ENCODE measurements at regions not wholly inside any gene's neighbourhood (a gene's known extent, or its start where the extent isn't known, plus 50 kb on each side); places are given as distances from the start of the nearest gene placed in this dataset.
A peak's percentile ranks its signal among the peaks of the same experiment; 100 is the strongest.

DNA sequence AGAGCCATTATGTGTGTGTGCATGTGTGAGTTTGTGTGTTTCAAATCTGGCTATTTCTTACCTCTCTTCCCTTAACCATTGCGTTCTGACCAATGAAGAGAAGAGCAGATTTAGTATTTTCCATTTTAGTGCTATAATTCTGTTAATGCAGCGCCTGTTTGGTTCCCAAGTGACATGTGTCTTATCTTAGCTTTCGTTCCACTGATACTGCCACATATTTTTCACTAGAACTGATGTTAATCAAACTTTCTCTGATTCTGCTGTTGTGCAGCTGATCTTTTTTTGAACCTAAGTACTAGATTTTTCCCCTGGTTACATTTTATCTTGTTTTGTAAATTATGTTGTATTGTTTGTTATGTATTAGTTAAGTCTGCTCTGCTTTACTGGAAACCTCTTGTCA is 152.9 kb upstream of the MID1 start:
- DNase-seq, result no peak
- Histone ChIP-seq H3K27ac (ENCODE audit: low read length) (no peak overlapping the region), H3K4me3 (ENCODE audit: low read length) (no peak overlapping the region), H3K9me3 (ENCODE audit: control insufficient read depth, low read length) (no peaks in the 10 kb centered on the region), H3K27me3 (ENCODE audit: control insufficient read depth, insufficient read depth) (no peaks in the 10 kb centered on the region), H3K4me1 (ENCODE audit: control insufficient read depth, insufficient read depth, low read length) (no peaks in the 10 kb centered on the region)
- WGBS, result 59% methylated on average over 3 of the region's 3 CpGs
- no peak for ATAC-seq
- intact Hi-C loops (cut with DNase I), result no loop called here

DNA sequence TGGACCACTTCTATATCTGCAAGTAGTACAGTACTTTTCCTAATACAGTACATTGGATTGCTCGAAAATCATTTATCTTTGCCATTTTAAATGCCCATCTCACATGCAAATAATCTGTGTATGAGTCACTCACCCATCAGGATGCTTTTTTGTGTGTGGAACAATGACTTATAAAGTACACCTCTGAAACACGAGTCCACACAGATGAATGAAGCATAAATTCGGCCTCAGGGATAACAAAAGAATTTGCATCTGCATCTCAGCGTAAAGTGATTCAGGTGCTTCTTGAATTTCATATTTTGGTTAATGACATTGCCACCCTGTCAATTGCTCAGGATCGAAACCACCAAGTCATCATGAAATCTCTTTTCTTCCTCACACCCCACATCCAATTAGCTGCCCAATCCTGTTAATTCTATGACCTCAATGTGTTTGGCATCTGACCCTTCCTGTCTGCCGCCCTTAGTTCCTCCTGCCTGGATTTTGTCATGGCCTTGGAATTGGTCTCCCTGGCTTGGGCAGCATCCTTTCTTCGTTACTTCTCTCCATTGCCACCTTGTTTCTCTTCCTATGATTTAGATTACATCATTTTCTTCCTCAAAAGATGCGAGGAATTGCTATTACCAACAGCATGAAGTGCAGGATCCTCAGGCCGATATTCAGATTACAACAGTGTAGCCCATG is 161.6 kb upstream of the MID1 start:
- ATAC-seq (no peak), DNase-seq (no peak)
- Histone ChIP-seq H3K27me3 (ENCODE audit: control insufficient read depth, insufficient read depth) (no peaks in the 10 kb centered on the region), H3K4me3 (ENCODE audit: low read length) (no peak overlapping the region), H3K27ac (ENCODE audit: low read length) (no peak overlapping the region), H3K9me3 (ENCODE audit: control insufficient read depth, low read length) (no peaks in the 10 kb centered on the region), H3K4me1 (ENCODE audit: control insufficient read depth, insufficient read depth, low read length) (no peaks in the 10 kb centered on the region)
- intact Hi-C loops (cut with DNase I), result no loop called here
- WGBS, result 90% methylated on average over 9 of the region's 9 CpGs

DNA sequence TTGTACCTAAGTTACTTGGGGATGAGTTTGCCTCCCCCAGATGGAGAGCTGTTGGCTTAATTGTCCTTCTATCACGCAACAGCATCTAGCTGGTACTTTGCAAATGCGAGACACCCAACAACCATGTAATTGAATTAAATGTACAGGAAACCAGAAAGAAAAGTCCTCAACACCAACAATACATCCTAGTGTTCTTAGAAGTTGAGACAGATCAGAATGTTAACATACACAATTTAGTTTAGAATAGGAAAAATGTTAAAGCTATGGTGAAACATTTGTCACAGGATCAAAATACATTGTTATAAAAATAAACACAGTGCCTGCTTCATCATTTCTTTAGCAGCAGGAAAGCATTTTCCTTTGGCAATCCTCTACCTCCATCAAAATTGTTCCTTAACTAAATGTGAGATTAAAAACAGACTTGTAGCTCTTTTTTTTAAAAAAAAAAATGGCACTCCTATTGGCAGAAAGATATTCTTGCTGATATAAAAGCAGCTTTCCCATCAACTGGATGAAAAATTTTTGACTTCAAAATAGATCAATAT is 163.1 kb upstream of the MID1 start:
- H3K4me1 ChIP-seq (ENCODE audit: control insufficient read depth, insufficient read depth, low read length), result no peaks in the 10 kb centered on the region
- no peak for DNase-seq
- H3K4me3 ChIP-seq (ENCODE audit: low read length), result no peak overlapping the region
- no peaks in the 10 kb centered on the region for H3K27me3 ChIP-seq (ENCODE audit: control insufficient read depth, insufficient read depth)
- 86% methylated on average over 2 of the region's 2 CpGs for WGBS
- intact Hi-C loops (cut with DNase I), result no loop called here
- H3K9me3 ChIP-seq (ENCODE audit: control insufficient read depth, low read length), result no peaks in the 10 kb centered on the region
- H3K27ac ChIP-seq (ENCODE audit: low read length), result no peak overlapping the region
- ATAC-seq, result no peak

DNA sequence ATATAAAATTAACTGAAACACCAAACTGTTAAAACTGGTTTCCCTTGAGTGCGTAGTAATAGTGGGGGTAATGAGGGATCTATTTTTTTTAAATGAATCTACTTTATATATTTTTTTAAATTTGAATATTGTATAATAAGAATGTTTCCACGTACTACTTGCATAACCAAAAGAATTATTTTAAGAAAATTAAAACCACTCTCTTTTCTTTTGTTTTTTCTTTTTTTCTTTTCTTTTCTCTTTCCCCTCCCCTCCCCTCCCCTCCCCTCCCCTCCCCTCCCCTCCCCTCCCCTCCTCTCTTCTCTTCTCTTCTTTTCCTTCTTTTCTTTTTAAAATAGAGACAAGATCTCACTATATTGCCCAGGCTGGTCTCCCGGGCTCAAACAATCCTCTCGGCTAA is 166.9 kb upstream of the MID1 start:
- ATAC-seq (no peak), DNase-seq (no peak)
- no peak overlapping the region for H3K4me3 ChIP-seq (ENCODE audit: low read length)
- H3K27ac ChIP-seq (ENCODE audit: low read length), result no peak overlapping the region
- H3K27me3 ChIP-seq (ENCODE audit: control insufficient read depth, insufficient read depth), result no peaks in the 10 kb centered on the region
- intact Hi-C loops (cut with DNase I), result no loop called here
- no peaks in the 10 kb centered on the region for H3K4me1 ChIP-seq (ENCODE audit: control insufficient read depth, insufficient read depth, low read length)
- WGBS, result 97% methylated on average over 4 of the region's 4 CpGs
- no peaks in the 10 kb centered on the region for H3K9me3 ChIP-seq (ENCODE audit: control insufficient read depth, low read length)

DNA sequence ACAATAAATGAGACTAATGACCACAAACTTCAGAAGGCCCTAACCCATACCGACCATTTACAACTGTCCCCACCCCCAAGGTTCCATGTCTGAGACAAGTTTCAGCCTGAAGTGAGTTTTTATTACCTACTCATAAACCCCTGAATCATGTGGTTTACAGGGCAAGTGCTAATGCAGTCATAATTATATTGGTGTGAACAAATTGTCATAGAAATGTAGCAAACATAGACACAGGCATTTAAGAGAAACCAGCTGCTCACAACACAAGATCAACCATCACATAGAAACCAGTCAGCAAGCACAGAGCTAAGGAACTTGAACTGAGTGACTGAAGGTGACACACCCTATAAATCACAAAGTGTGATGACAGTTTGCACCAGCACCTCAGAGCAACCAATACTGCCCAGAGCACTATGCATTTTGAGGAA is 173.8 kb upstream of the MID1 start:
- no peaks in the 10 kb centered on the region for H3K4me1 ChIP-seq (ENCODE audit: control insufficient read depth, insufficient read depth, low read length)
- 50% methylated on average over 1 of the region's 1 CpG for WGBS
- H3K4me3 ChIP-seq (ENCODE audit: low read length), result no peak overlapping the region
- ATAC-seq (no peak), DNase-seq (no peak)
- intact Hi-C loops (cut with DNase I), result no loop called here
- no peak overlapping the region for H3K27ac ChIP-seq (ENCODE audit: low read length)
- no peaks in the 10 kb centered on the region for H3K9me3 ChIP-seq (ENCODE audit: control insufficient read depth, low read length)
- H3K27me3 ChIP-seq (ENCODE audit: control insufficient read depth, insufficient read depth), result no peaks in the 10 kb centered on the region

DNA sequence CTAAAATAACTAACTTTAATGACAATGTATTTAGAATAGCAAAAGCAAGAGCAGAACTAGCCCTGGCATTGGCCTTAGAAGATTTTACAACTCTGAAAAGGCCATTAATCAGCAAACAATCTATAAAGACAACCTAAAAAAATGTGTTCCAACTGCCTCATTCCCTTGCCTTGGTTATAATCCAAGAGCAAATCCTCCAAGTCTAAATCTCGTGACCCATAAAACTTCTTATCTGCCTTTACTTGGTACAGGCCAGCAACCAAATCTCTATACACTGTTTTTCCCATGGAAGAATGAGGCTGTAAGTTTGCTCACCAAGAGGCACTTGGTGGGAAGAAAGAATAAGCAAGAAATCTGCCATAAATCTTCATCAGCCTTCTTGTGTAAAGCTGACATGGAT is 175.3 kb upstream of the MID1 start:
- intact Hi-C loops (cut with DNase I), result no loop called here
- H3K4me1 ChIP-seq (ENCODE audit: control insufficient read depth, insufficient read depth, low read length), result peaks cover 1% of the 10 kb centered on the region
- DNase-seq, result no peak
- H3K27me3 ChIP-seq (ENCODE audit: control insufficient read depth, insufficient read depth), result no peaks in the 10 kb centered on the region
- H3K4me3 ChIP-seq (ENCODE audit: low read length), result no peak overlapping the region
- ATAC-seq, result no peak
- WGBS, result 32% methylated on average over 1 of the region's 1 CpG
- no peaks in the 10 kb centered on the region for H3K9me3 ChIP-seq (ENCODE audit: control insufficient read depth, low read length)
- no peak overlapping the region for H3K27ac ChIP-seq (ENCODE audit: low read length)

DNA sequence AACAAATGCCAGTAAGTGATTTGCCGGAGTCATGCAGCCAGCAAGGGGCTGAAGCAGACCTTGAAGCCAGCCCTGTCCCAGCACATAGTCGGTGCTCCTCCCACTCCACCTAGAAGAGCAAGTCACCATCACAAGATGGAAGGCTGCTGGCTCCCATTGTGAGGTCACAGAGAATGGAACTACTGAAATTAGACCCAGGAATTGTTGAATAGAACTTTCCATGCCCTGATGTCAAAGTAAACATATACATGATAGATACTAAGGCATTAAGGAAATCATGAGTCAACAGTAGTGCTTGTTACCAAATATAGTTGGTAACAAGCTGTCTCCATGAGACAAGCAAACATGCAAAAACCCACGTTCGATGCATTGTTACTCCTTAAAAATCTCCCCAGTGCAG is 177.1 kb upstream of the MID1 start:
- no peak overlapping the region for H3K27ac ChIP-seq (ENCODE audit: low read length)
- ATAC-seq (no peak), DNase-seq (peak in 1 of 3 donors; percentile 33)
- no peaks in the 10 kb centered on the region for H3K9me3 ChIP-seq (ENCODE audit: control insufficient read depth, low read length)
- no peak overlapping the region for H3K4me3 ChIP-seq (ENCODE audit: low read length)
- no peaks in the 10 kb centered on the region for H3K27me3 ChIP-seq (ENCODE audit: control insufficient read depth, insufficient read depth)
- intact Hi-C loops (cut with DNase I), result no loop called here
- H3K4me1 ChIP-seq (ENCODE audit: control insufficient read depth, insufficient read depth, low read length), result peaks cover 1% of the 10 kb centered on the region
- 69% methylated on average over 4 of the region's 4 CpGs for WGBS

DNA sequence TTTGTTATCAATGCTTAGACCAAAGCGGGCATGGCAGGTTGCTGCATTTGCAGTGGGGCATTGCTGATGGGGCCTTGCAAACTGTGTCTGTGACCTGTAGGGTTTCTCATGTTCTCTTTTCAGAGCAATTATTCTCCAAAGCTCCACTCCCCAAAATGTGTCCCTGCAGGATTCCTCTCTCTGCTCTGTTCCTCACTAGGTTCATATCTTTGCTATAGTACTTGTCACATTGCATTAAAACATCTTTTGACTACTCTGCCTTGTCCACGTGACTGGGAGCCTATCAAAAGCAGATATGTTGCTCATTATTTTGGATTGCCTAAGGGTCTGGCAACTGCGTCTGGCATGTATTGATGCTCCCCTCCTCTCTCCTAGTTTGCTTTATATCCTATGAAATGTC is 177.7 kb upstream of the MID1 start:
- H3K4me3 ChIP-seq (ENCODE audit: low read length), result no peak overlapping the region
- H3K4me1 ChIP-seq (ENCODE audit: control insufficient read depth, insufficient read depth, low read length), result peaks cover 1% of the 10 kb centered on the region
- no peak overlapping the region for H3K27ac ChIP-seq (ENCODE audit: low read length)
- WGBS, result 54% methylated on average over 3 of the region's 3 CpGs
- intact Hi-C loops (cut with DNase I), result no loop called here
- H3K27me3 ChIP-seq (ENCODE audit: control insufficient read depth, insufficient read depth), result no peaks in the 10 kb centered on the region
- H3K9me3 ChIP-seq (ENCODE audit: control insufficient read depth, low read length), result no peaks in the 10 kb centered on the region
- DNase-seq (no peak), ATAC-seq (no peak)

DNA sequence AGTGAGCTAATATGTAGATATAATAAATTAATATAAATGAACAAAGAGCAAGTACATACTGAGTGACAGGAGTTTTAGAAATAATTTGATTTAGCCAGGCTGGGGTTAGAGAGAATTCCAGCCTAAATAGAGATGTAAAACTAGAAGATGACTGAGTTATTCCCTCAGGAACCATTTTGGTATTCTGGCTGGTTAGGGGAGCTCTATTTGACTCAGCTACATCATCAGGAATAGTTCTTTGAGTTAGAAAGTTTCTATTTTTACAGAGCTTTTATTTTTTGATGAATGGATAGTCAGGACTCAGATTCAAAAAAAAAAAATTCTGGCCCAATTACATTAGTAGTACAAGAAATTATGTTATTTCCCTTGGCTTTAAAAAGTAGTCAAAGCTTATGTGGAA is 180.4 kb upstream of the MID1 start:
- no peak overlapping the region for H3K4me3 ChIP-seq (ENCODE audit: low read length)
- intact Hi-C loops (cut with DNase I), result no loop called here
- peaks cover 1% of the 10 kb centered on the region for H3K4me1 ChIP-seq (ENCODE audit: control insufficient read depth, insufficient read depth, low read length)
- ATAC-seq (no peak), DNase-seq (no peak)
- H3K27ac ChIP-seq (ENCODE audit: low read length), result no peak overlapping the region
- H3K27me3 ChIP-seq (ENCODE audit: control insufficient read depth, insufficient read depth), result no peaks in the 10 kb centered on the region
- no peaks in the 10 kb centered on the region for H3K9me3 ChIP-seq (ENCODE audit: control insufficient read depth, low read length)

DNA sequence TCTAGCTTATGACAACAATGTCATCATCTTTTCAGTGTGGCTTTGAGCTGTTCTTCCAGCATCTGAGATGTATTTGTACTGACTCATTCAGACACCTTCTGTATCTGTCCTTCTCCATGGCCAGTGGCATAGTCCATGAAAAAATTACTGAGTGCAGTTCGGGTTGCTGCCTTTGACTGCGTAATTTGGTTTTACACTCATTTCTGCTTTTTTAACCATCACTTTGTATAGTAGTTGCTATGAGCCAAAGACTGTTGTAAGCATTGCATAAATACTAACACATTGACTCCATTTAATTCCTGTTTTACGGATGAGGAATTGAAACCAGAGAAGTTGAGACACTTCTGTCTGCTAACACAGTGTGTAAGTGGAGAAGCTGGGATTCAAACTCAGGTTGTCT is 190.7 kb upstream of the MID1 start:
- no peaks in the 10 kb centered on the region for H3K4me1 ChIP-seq (ENCODE audit: control insufficient read depth, insufficient read depth, low read length)
- H3K27ac ChIP-seq (ENCODE audit: low read length), result no peak overlapping the region
- DNase-seq, result no peak
- no peaks in the 10 kb centered on the region for H3K9me3 ChIP-seq (ENCODE audit: control insufficient read depth, low read length)
- no peak overlapping the region for H3K4me3 ChIP-seq (ENCODE audit: low read length)
- ATAC-seq, result no peak
- H3K27me3 ChIP-seq (ENCODE audit: control insufficient read depth, insufficient read depth), result no peaks in the 10 kb centered on the region
- intact Hi-C loops (cut with DNase I), result no loop called here
- WGBS, result 92% methylated on average over 3 of the region's 3 CpGs

DNA sequence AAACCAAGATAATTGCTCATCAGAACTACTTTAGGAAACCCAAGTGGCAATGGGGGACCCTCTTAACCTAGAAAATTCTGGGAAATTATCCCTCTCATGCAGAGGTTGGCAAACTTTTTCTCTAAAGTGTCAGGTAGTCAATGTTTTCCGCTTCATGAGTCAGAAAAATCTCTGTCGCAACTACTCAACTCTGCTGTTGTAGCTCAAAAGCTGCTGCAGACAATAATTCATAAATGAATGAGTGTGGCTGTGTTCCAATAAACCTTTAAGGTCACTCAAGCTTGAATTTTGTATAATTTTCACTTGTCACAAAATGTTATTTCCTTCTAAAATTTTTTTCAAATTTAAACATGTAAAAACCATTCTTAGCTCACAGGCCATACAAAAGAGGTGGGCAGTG is 193.4 kb upstream of the MID1 start:
- intact Hi-C loops (cut with DNase I), result no loop called here

DNA sequence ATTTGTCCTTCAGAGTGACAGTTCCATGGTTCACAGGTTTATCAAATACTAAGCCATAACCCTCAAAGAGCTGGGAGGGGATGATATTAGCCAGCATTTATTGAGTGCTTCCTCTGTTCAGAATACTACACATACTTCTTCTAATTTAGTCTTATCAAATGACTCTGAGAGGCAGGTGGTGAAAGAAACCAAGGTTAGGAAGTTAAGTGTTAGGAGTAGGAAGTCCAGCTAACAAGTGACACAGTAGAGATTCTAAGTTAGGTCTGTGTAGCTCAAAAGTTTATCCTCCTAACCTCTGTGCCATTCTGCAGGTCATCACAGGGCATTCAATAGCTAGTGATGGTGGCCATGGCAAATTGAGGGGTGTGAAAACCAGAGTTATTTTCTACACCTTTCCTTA is 198.3 kb upstream of the MID1 start:
- no peak for ATAC-seq
- Histone ChIP-seq H3K4me3 (ENCODE audit: low read length) (no peak overlapping the region), H3K27ac (ENCODE audit: low read length) (no peak overlapping the region), H3K4me1 (ENCODE audit: control insufficient read depth, insufficient read depth, low read length) (peaks cover 1% of the 10 kb centered on the region), H3K9me3 (ENCODE audit: control insufficient read depth, low read length) (no peaks in the 10 kb centered on the region), H3K27me3 (ENCODE audit: control insufficient read depth, insufficient read depth) (no peaks in the 10 kb centered on the region)
- no peak for DNase-seq
- intact Hi-C loops (cut with DNase I), result no loop called here

More for the DNA sequence above, 193.4 kb upstream of the MID1 start:
- 95% methylated on average over 2 of the region's 2 CpGs for WGBS
- no peak overlapping the region for H3K4me3 ChIP-seq (ENCODE audit: low read length)
- H3K4me1 ChIP-seq (ENCODE audit: control insufficient read depth, insufficient read depth, low read length), result no peaks in the 10 kb centered on the region
- no peaks in the 10 kb centered on the region for H3K27me3 ChIP-seq (ENCODE audit: control insufficient read depth, insufficient read depth)
- H3K9me3 ChIP-seq (ENCODE audit: control insufficient read depth, low read length), result no peaks in the 10 kb centered on the region
- H3K27ac ChIP-seq (ENCODE audit: low read length), result no peak overlapping the region
- no peak for ATAC-seq
- DNase-seq, result no peak

All from right cardiac atrium (tissue), 5 donors.